ENCODE measurements at regions not wholly inside any gene's neighbourhood (a gene's known extent, or its start where the extent isn't known, plus 50 kb on each side); places are given as distances from the start of the nearest gene placed in this dataset.

- H3K4me3 ChIP-seq (replicated peaks; ENCODE audit: low read depth, low read length) = no peak overlapping the region
- no peak for TF ChIP-seq CTCF (IDR thresholded peaks at IDR 0.05; ENCODE audit: low read length, missing control alignments)
- no peak for DNase-seq (ENCODE audit: low read depth)
These were observed 119.8 kb upstream of the NPVF start for GRCh38 chr7:25348104-25348503.

GRCh38 chr7:25349283-25350017 is 121.2 kb upstream of the NPVF start:
- no peak for DNase-seq (ENCODE audit: low read depth)

GRCh38 chr7:25350041-25350440 is 121.8 kb upstream of the NPVF start:
- no peak for TF ChIP-seq CTCF (IDR thresholded peaks at IDR 0.05; ENCODE audit: low read length, missing control alignments)
- no peak overlapping the region for H3K4me3 ChIP-seq (replicated peaks; ENCODE audit: low read depth, low read length)
- no peak for DNase-seq (ENCODE audit: low read depth)

More at GRCh38 chr7:25349283-25350017, 121.2 kb upstream of the NPVF start:
- no peak overlapping the region for H3K4me3 ChIP-seq (replicated peaks; ENCODE audit: low read depth, low read length)
- no peak for TF ChIP-seq CTCF (IDR thresholded peaks at IDR 0.05; ENCODE audit: low read length, missing control alignments)

GRCh38 chr7:25351761-25352160 is 123.5 kb upstream of the NPVF start:
- no peak for DNase-seq (ENCODE audit: low read depth)
- H3K4me3 ChIP-seq (replicated peaks; ENCODE audit: low read depth, low read length) = no peak overlapping the region
- no peak for TF ChIP-seq CTCF (IDR thresholded peaks at IDR 0.05; ENCODE audit: low read length, missing control alignments)

- H3K4me3 ChIP-seq (replicated peaks; ENCODE audit: low read depth, low read length) = no peak overlapping the region
- no peak for TF ChIP-seq CTCF (IDR thresholded peaks at IDR 0.05; ENCODE audit: low read length, missing control alignments)
- no peak for DNase-seq (ENCODE audit: low read depth)
These were observed 124.9 kb upstream of the NPVF start for GRCh38 chr7:25353196-25353595.

GRCh38 chr7:25353732-25354131 is 125.4 kb upstream of the NPVF start:
- no peak for TF ChIP-seq CTCF (IDR thresholded peaks at IDR 0.05; ENCODE audit: low read length, missing control alignments)
- no peak for DNase-seq (ENCODE audit: low read depth)
- no peak overlapping the region for H3K4me3 ChIP-seq (replicated peaks; ENCODE audit: low read depth, low read length)
